T-helper 17 cell (primary cell): ENCODE measurements at regions not wholly inside any gene's neighbourhood (a gene's known extent, or its start where the extent isn't known, plus 50 kb on each side); places are given as distances from the start of the nearest gene placed in this dataset.

Experiments
- ATAC-seq: fragments of 150-1000 bp; cut with Tn5 transposase; 2 replicates; pipeline ENCODE4 v1.10.0; 2021; ENCODE audit warnings: mild to moderate bottlenecking, moderate library complexity
- DNase-seq, 3 donors: peaks; one replicate each; pipeline versions ENCODE4 v3.0.0 to v3.0.0-alpha.2; 2020 to 2021
- H3K9me3 ChIP-seq: one replicate; pipeline ENCODE4 v1.7.0; 2013; ENCODE audit warnings: low read length, mild to moderate bottlenecking; ENCODE audit not compliant: control insufficient read depth, poor library complexity, severe bottlenecking
- H3K27ac Mint-ChIP-seq: one replicate; pipeline ENCODE4 v1.8.0; 2022; ENCODE audit warnings: mild to moderate bottlenecking, moderate library complexity, mixed read lengths
- H3K27me3 Mint-ChIP-seq: one replicate; pipeline ENCODE4 v1.8.0; 2022; ENCODE audit warnings: mixed read lengths
- H3K36me3 Mint-ChIP-seq: one replicate; pipeline ENCODE4 v1.8.0; 2022; ENCODE audit warnings: low read depth, mixed read lengths
- H3K4me1 Mint-ChIP-seq: one replicate; pipeline ENCODE4 v1.8.0; 2022; ENCODE audit warnings: mild to moderate bottlenecking, mixed read lengths
- H3K4me3 Mint-ChIP-seq: one replicate; pipeline ENCODE4 v1.8.0; 2022; ENCODE audit warnings: mild to moderate bottlenecking, moderate library complexity, mixed read lengths

DNA sequence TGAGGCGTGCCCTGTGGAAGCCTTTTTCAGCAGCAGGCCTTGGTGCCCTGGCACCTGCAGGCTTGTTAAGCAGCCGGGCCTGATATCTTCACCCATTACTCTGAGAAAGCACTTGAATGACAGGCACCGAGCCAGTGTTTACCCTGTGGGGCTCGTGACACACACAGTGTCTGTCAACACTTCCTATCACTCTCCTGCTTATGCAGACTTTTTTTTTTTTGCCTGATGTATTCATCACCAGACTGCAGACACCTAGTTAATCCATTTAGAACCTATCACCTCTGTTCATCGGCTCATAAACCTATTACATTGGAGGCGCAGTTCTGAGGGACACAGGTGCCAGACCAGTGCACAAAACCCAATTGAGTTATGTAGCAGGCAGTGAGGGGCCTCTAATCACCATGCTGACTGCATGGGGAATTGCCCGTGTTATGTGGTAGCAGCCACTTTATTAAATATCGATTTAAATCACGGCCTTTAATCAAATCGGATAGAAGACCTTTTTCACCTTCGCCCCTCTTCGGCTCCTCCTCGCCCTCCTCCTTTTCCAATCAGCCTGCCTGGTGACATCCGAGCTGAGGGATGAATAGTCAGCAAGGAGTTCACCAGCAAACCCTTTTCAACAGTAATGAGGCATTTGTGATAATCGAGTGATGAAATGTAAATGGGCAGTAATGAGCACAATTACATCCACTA is 962.9 kb upstream of the SLC35B3 start:
- no peaks in the 10 kb centered on the region for H3K9me3 ChIP-seq
- Mint-ChIP-seq H3K4me3 (no peak overlapping the region), H3K4me1 (no peaks in the 10 kb centered on the region), H3K27me3 (no peaks in the 10 kb centered on the region), H3K36me3 (no peaks in the 10 kb centered on the region), H3K27ac (no peak overlapping the region)
- DNase-seq: no peak
- ATAC-seq: no peak

DNA sequence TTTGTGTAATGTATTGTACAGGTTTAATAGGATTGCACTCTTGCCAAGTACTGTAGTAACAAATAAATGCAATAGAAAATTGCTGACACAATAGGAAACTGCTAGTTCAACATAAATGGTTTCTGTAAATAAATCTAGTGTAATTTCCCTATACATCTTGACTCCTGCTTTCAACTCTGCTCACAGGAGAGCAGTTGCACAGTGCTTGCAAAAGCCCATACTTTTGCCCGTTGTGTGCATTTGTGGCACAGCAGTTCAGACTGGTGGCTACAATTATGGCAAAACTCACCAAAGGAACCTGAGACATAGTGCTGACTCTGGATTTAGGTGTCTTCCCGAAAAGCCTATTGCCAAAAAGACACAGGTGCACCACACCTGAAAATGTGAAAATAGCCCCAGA is 953.3 kb upstream of the SLC35B3 start:
- no peaks in the 10 kb centered on the region for H3K9me3 ChIP-seq
- ATAC-seq (no peak), DNase-seq (no peak)
- H3K4me1 Mint-ChIP-seq: no peaks in the 10 kb centered on the region
- no peak overlapping the region for H3K27ac Mint-ChIP-seq
- H3K4me3 Mint-ChIP-seq: no peak overlapping the region
- H3K27me3 Mint-ChIP-seq: no peaks in the 10 kb centered on the region
- no peaks in the 10 kb centered on the region for H3K36me3 Mint-ChIP-seq

DNA sequence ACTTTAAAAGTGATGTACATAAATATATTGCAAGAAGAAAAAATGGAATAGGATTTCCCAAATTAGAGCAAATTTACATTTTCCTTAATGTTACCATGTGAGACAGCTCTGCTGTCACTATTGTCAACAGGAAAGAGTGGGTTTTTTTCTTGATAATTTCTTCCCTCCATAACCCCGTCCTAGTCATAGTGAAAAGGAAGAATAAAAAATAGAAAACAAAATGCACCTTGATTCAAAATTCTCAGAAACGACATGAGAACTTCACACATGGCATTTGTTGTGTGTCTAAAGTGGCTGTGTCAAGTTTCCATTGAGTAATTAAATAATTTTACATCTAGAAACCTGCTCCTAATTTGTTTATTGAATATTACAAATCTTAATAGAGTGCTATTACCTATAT is 945.2 kb upstream of the SLC35B3 start:
- H3K27me3 Mint-ChIP-seq: no peaks in the 10 kb centered on the region
- DNase-seq (no peak), ATAC-seq (no peak)
- H3K9me3 ChIP-seq: no peaks in the 10 kb centered on the region
- H3K27ac Mint-ChIP-seq: no peak overlapping the region
- H3K36me3 Mint-ChIP-seq: no peaks in the 10 kb centered on the region
- no peaks in the 10 kb centered on the region for H3K4me1 Mint-ChIP-seq
- no peak overlapping the region for H3K4me3 Mint-ChIP-seq

DNA sequence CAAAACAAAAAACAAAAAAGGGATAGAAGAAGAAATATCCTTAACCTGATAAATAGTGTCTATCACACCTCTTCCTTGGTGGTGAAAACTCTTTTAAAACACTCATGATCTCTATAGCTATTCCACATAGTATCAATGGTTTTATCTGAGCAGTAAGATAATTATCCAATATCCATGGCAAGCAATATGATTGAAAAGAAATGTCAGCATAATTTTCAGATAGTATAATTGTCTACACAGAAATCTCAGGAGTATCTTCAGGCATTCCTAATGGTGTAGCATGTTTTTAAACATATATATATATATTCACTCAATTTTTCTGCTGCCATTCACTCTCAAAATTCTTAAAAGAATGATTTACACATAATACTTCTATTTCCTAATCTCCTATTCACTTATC is 938.0 kb upstream of the SLC35B3 start:
- no peaks in the 10 kb centered on the region for H3K36me3 Mint-ChIP-seq
- H3K9me3 ChIP-seq: no peaks in the 10 kb centered on the region
- DNase-seq (no peak), ATAC-seq (no peak)
- H3K4me3 Mint-ChIP-seq: no peak overlapping the region
- no peaks in the 10 kb centered on the region for H3K27me3 Mint-ChIP-seq
- H3K4me1 Mint-ChIP-seq: no peaks in the 10 kb centered on the region
- no peak overlapping the region for H3K27ac Mint-ChIP-seq

DNA sequence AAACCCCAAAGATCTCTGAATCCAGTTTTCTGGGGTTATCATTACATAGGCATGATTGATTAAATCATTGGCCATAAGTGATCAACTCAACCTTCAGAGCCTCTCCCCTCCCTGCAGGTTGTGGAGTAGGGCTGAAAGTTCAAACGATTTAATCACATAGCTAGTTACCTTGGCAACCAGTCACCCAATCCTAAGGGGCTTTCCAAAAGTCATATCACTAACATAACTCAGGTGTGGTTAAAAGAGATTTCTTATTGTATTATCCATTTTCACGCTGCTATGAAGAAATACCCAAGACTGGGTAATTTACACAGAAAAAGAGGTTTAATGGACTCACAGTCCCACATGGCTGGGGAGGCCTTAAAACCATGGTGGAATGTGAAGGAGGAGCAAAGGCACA is 935.1 kb upstream of the SLC35B3 start:
- no peaks in the 10 kb centered on the region for H3K27me3 Mint-ChIP-seq
- DNase-seq (no peak), ATAC-seq (no peak)
- no peak overlapping the region for H3K4me3 Mint-ChIP-seq
- no peaks in the 10 kb centered on the region for H3K36me3 Mint-ChIP-seq
- no peak overlapping the region for H3K27ac Mint-ChIP-seq
- H3K4me1 Mint-ChIP-seq: no peaks in the 10 kb centered on the region
- no peaks in the 10 kb centered on the region for H3K9me3 ChIP-seq

DNA sequence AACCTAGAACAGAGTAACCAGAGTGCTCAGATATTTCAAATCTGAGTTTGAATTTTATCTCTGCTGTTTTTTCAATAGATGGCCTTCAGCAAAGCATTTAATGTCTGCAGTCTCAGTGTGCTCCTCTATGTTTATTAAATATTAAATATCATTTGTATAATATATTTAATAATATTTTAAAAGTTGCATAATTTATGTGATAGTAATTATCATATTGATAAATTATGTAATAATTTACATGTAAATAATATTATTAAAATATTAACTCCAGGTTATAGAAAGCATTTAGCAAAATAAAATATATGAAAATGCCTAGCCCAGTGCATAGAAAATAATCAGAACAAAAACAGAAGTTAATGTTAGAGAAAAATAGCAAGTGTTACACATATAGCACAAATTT is 930.0 kb upstream of the SLC35B3 start:
- no peak overlapping the region for H3K27ac Mint-ChIP-seq
- no peak overlapping the region for H3K4me3 Mint-ChIP-seq
- ATAC-seq: no peak

DNA sequence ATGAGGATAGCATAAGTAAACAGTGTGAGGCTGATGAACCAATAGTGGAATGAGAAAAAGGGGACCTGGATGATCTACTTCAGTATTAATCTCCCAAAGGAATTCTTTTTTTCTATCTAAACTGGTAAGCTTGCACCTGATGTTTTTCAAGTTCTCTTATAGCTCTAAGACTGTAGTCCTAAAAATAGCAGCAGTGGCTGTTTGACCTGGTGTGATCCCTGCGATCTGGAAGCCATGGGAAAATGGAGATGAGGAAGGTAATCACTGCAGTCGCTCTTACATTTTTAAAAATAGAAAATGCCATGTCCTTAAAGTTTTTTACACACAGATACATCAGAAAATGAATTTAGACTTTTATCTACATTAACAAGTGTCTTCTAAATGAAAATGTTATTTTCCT is 926.4 kb upstream of the SLC35B3 start:
- H3K36me3 Mint-ChIP-seq: no peaks in the 10 kb centered on the region
- no peaks in the 10 kb centered on the region for H3K27me3 Mint-ChIP-seq
- no peak for DNase-seq
- H3K4me1 Mint-ChIP-seq: no peaks in the 10 kb centered on the region
- no peak overlapping the region for H3K4me3 Mint-ChIP-seq
- H3K9me3 ChIP-seq: no peaks in the 10 kb centered on the region
- ATAC-seq: no peak
- H3K27ac Mint-ChIP-seq: no peak overlapping the region

More for the DNA sequence above, 930.0 kb upstream of the SLC35B3 start:
- H3K9me3 ChIP-seq: no peaks in the 10 kb centered on the region
- no peaks in the 10 kb centered on the region for H3K4me1 Mint-ChIP-seq
- no peaks in the 10 kb centered on the region for H3K27me3 Mint-ChIP-seq
- no peaks in the 10 kb centered on the region for H3K36me3 Mint-ChIP-seq
- no peak for DNase-seq

DNA sequence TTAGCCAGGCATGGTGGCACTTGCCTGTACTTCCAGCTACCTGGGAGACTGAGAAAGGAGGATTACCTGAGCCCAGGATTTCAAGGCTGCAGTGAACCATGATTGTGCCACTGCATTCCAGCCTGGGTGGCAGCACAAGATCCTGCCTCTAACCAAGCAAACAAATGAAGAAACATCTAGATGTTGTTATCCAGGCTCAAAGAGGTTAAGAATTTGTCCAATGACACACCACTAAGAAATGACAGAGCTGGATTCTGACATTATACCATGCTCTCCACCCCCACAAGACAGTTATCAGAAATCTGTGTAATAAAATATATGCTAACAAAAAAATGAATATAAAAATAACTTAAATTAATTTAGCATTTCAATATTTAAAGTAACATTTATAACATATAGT is 925.5 kb upstream of the SLC35B3 start:
- H3K4me3 Mint-ChIP-seq: no peak overlapping the region
- no peaks in the 10 kb centered on the region for H3K27me3 Mint-ChIP-seq
- no peaks in the 10 kb centered on the region for H3K36me3 Mint-ChIP-seq
- H3K27ac Mint-ChIP-seq: no peak overlapping the region
- DNase-seq: no peak
- no peaks in the 10 kb centered on the region for H3K4me1 Mint-ChIP-seq
- no peaks in the 10 kb centered on the region for H3K9me3 ChIP-seq
- no peak for ATAC-seq

DNA sequence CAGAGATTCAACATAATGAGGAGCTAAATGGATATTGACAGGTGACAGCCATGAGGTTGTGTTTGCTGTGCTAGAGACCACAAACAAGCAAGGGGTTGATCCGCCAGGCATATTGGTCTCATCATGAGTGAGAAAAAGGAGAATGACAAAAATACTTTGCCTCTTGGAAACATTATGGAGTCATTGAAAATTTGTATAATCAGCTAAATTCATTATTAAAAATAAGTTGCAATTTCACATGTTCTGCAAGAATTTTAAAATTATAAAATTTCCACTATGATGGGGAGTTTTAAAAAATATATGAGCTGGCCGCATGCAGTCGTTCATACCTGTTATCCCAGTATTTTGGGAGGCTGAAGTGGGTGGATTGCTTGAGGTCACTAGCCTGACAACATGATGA is 912.3 kb upstream of the SLC35B3 start:
- DNase-seq: no peak
- Mint-ChIP-seq H3K27me3 (no peaks in the 10 kb centered on the region), H3K27ac (no peak overlapping the region), H3K36me3 (no peaks in the 10 kb centered on the region), H3K4me1 (no peaks in the 10 kb centered on the region), H3K4me3 (no peak overlapping the region)
- no peak for ATAC-seq
- no peaks in the 10 kb centered on the region for H3K9me3 ChIP-seq

DNA sequence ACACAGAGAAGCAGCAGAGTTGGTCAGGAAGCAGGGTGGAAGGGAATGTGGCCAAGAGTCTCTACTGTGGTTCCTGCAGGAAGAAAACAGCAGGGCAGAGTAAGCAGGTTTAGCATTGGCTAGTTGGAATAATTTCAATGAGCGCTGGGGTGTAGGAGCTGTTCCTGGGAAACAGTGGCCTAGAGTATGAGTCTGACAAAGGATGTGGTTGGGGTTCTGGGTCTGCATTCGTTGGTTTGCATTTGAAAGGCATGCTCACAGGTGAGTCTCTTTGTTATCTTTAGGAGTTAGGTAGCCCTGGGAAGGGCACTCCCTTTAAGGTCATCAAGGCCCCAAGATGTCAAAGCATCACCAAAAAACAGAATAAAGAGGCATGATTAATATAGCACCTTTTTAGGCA is 911.6 kb upstream of the SLC35B3 start:
- Mint-ChIP-seq H3K27ac (no peak overlapping the region), H3K36me3 (no peaks in the 10 kb centered on the region), H3K4me1 (no peaks in the 10 kb centered on the region), H3K27me3 (no peaks in the 10 kb centered on the region), H3K4me3 (no peak overlapping the region)
- H3K9me3 ChIP-seq: no peaks in the 10 kb centered on the region
- DNase-seq: no peak
- no peak for ATAC-seq

DNA sequence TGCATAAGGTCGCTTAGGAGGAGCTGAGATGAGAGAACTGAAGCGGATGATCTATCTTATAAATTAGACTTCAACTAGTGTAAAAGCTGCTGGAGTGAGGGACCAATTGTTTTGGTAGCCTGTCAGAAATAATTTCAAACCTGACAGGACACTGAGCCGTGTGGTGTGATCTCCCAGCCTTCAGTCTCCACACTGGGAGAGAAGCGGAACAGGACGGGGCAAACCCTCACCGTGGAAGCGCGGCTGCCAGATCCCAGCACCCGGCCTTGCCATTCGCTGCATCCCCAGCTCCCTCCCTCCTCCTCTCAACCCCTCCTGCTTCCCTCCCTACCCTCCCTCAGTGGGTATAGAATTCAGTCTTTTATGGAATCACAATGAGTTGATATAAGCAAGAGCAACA is 900.1 kb upstream of the SLC35B3 start:
- Mint-ChIP-seq H3K4me1 (no peaks in the 10 kb centered on the region), H3K36me3 (no peaks in the 10 kb centered on the region), H3K27ac (no peak overlapping the region), H3K4me3 (no peak overlapping the region), H3K27me3 (no peaks in the 10 kb centered on the region)
- DNase-seq (no peak), ATAC-seq (no peak)
- H3K9me3 ChIP-seq: no peaks in the 10 kb centered on the region

DNA sequence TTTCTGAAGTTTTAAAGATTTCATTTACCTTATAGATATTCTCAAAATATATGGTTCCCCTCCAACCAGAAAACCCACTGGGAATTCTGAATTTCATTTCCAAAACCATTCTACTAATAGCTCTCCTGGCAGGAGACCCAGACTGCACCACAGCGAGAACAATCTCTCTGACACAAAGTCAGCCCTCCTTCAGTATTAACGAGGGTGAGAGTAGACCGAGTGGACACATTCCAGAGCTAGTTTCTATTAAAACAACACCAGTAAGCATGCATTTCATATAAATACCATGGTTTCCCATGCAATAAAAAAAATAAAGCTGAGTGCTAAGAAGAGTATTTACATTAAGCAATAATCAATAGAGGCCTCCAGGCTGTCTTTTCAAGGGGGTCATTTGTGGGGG is 899.6 kb upstream of the SLC35B3 start:
- no peak overlapping the region for H3K4me3 Mint-ChIP-seq
- H3K9me3 ChIP-seq: no peaks in the 10 kb centered on the region
- H3K4me1 Mint-ChIP-seq: no peaks in the 10 kb centered on the region
- H3K27me3 Mint-ChIP-seq: no peaks in the 10 kb centered on the region
- H3K36me3 Mint-ChIP-seq: no peaks in the 10 kb centered on the region
- no peak overlapping the region for H3K27ac Mint-ChIP-seq
- ATAC-seq: no peak
- no peak for DNase-seq

DNA sequence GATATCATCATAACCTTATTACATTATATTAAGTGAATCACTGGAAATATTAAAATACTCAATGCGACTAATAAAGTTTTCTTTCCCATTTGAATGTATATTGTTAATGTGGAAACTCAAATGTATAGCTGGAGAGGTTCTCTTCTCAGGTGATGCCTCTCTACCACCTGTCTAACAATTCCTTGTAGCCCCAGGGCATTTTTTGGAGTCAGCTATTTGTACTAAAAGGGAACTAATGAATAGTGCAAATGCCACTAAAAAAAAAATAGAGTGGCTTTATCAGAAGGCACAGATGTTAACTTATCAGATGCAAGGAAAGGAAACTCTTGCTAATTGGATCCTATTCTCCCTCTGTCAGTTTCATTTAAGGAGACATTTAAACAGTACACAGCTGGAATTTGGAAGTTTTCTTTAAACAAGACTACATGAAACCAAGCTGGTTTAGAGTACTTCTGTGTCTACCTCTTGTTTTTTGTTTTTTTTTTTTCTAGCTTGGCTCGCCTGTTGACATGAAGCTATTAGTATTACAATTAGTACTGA is 897.0 kb upstream of the SLC35B3 start:
- ATAC-seq (no peak), DNase-seq (no peak)
- no peaks in the 10 kb centered on the region for H3K36me3 Mint-ChIP-seq
- H3K4me3 Mint-ChIP-seq: no peak overlapping the region
- H3K27me3 Mint-ChIP-seq: no peaks in the 10 kb centered on the region
- H3K9me3 ChIP-seq: no peaks in the 10 kb centered on the region
- no peak overlapping the region for H3K27ac Mint-ChIP-seq
- H3K4me1 Mint-ChIP-seq: no peaks in the 10 kb centered on the region

DNA sequence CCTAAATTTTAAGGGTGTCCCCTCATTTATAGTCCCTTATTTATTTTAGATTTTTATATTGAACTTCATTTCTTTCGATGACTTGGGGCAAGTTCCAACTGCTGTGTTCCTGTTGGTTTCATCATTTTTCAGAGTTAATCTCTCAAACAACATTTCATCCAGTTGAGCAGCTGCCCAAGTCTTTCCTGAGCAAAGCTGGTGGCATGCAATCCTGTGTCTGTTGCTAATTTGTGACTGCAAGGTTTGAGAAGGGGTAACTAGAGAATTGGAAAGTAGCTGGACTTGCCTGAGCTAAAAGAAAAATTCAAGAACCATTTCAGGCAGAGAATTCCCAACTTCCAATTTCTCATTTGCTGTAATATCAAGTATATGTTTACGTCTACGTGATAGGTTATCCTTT is 881.5 kb upstream of the SLC35B3 start:
- Mint-ChIP-seq H3K4me3 (no peak overlapping the region), H3K36me3 (no peaks in the 10 kb centered on the region), H3K27ac (no peak overlapping the region), H3K27me3 (no peaks in the 10 kb centered on the region), H3K4me1 (no peaks in the 10 kb centered on the region)
- DNase-seq (no peak), ATAC-seq (no peak)
- no peaks in the 10 kb centered on the region for H3K9me3 ChIP-seq
